CD4-positive, CD25-positive, alpha-beta regulatory T cell (primary cell): ENCODE measurements at regions not wholly inside any gene's neighbourhood (a gene's known extent, or its start where the extent isn't known, plus 50 kb on each side); places are given as distances from the start of the nearest gene placed in this dataset.
"Not testable (repeated sequence)": the region's sequence is repeated elsewhere in the genome, so short reads cannot be mapped to it uniquely, and the experiment has no call there.

Source experiments
- ATAC-seq, 2 donors: fragments of 150-1000 bp; cut with Tn5 transposase; one replicate each; pipeline ENCODE4 v1.10.0; 2021; ENCODE audit warnings: low read depth in 2 of 2, moderate number of reproducible peaks in 2 of 2, moderate library complexity in 1 of 2
- DNase-seq, 3 donors: peaks; one replicate each; pipeline versions ENCODE4 v3.0.0 to v3.0.0-alpha.2; 2012 to 2022; ENCODE audit warnings: mixed read lengths in 1 of 3
- H3K27ac ChIP-seq: one replicate; pipeline ENCODE4 v1.7.0; 2013; ENCODE audit warnings: mild to moderate bottlenecking, low read length; ENCODE audit not compliant: insufficient read depth, poor library complexity, severe bottlenecking
- H3K27me3 ChIP-seq: one replicate; pipeline ENCODE4 v1.7.0; 2013; ENCODE audit warnings: low read length; ENCODE audit not compliant: control insufficient read depth, insufficient read depth
- H3K36me3 ChIP-seq: one replicate; pipeline ENCODE4 v1.7.0; 2013; ENCODE audit warnings: mild to moderate bottlenecking, low read length, moderate library complexity; ENCODE audit not compliant: control insufficient read depth, insufficient read depth
- H3K4me1 ChIP-seq: 2 replicates; pipeline ENCODE4 v1.7.0; 2013; ENCODE audit warnings: mild to moderate bottlenecking, low read length; ENCODE audit not compliant: insufficient read depth, control insufficient read depth, poor library complexity, severe bottlenecking
- H3K4me3 ChIP-seq: one replicate; pipeline ENCODE4 v1.7.0; 2013; ENCODE audit warnings: low read depth, mild to moderate bottlenecking, low read length, moderate library complexity
- H3K9me3 ChIP-seq, 2 experiments: 1 replicate in 1 of 2; 2 replicates in 1 of 2; pipeline ENCODE4 v1.7.0; 2013; ENCODE audit warnings: low read length in 2 of 2, mild to moderate bottlenecking in 1 of 2, moderate library complexity in 1 of 2; ENCODE audit not compliant: control insufficient read depth in 2 of 2
- H3K27ac Mint-ChIP-seq, 3 donors: one replicate each; pipeline ENCODE4 v1.8.0; 2020 to 2022; ENCODE audit warnings: mild to moderate bottlenecking in 3 of 3, mixed read lengths in 3 of 3, moderate library complexity in 2 of 3
- H3K27me3 Mint-ChIP-seq: one replicate; pipeline ENCODE4 v1.8.0; 2022; ENCODE audit warnings: mild to moderate bottlenecking, mixed read lengths
- H3K36me3 Mint-ChIP-seq: one replicate; pipeline ENCODE4 v1.8.0; 2020; ENCODE audit warnings: mixed read lengths
- H3K4me1 Mint-ChIP-seq, 4 donors: one replicate each; pipeline ENCODE4 v1.8.0; 2020 to 2022; ENCODE audit warnings: mixed read lengths in 4 of 4, mild to moderate bottlenecking in 1 of 4
- H3K4me3 Mint-ChIP-seq, 4 donors: one replicate each; pipeline ENCODE4 v1.8.0; 2020 to 2022; ENCODE audit warnings: mild to moderate bottlenecking in 4 of 4, mixed read lengths in 4 of 4, moderate library complexity in 3 of 4
- H3K9me3 Mint-ChIP-seq, 7 donors: one replicate each; pipeline ENCODE4 v1.8.0; 2020 to 2022; ENCODE audit warnings: mixed read lengths in 7 of 7, mild to moderate bottlenecking in 3 of 7, moderate library complexity in 2 of 7

GRCh38 chr9:104345061-104345460 is 159.0 kb upstream of the OR13F1 start:
- no peaks in the 10 kb centered on the region for H3K27me3 ChIP-seq
- Mint-ChIP-seq H3K27me3 (no peaks in the 10 kb centered on the region), H3K9me3 (peaks cover 0 to 4% (median 0%) of the 10 kb centered on the region in 7 donors), H3K4me1 (no peaks in the 10 kb centered on the region), H3K27ac (no peak overlapping the region), H3K4me3 (no peak overlapping the region), H3K36me3 (no peaks in the 10 kb centered on the region)
- no peaks in the 10 kb centered on the region for H3K9me3 ChIP-seq
- ATAC-seq (no peak), DNase-seq (no peak)
- no peak overlapping the region for H3K4me3 ChIP-seq
- H3K36me3 ChIP-seq = no peaks in the 10 kb centered on the region
- H3K4me1 ChIP-seq = no peaks in the 10 kb centered on the region
- H3K27ac ChIP-seq = no peak overlapping the region

DNA sequence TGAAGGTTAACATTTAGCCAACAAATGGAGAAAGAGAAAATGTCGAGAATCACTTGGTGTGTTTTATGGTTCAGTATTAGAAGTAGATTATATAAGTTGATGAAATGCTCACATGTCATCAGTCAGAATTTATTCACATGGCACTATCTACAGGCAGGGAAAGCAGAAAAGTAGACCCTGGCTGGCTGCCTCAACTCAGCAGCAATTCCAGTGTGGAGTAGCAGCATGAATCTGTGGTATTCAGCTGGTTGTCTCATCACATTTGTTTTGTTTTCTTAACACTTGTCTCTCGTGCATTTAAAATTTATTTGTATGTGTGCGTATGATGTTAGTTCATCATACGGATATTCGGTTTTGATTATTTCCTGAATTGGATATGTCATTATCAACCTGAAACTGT is 153.5 kb upstream of the OR13F1 start:
- Histone ChIP-seq H3K36me3 (no peaks in the 10 kb centered on the region), H3K4me1 (no peaks in the 10 kb centered on the region), H3K4me3 (no peak overlapping the region), H3K27ac (no peak overlapping the region), H3K9me3 (no peaks in the 10 kb centered on the region), H3K27me3 (no peaks in the 10 kb centered on the region)
- no peak overlapping the region for H3K4me3 Mint-ChIP-seq
- H3K27me3 Mint-ChIP-seq = no peaks in the 10 kb centered on the region
- DNase-seq (no peak), ATAC-seq (no peak)
- no peaks in the 10 kb centered on the region for H3K36me3 Mint-ChIP-seq
- H3K4me1 Mint-ChIP-seq = no peaks in the 10 kb centered on the region
- H3K27ac Mint-ChIP-seq = no peak overlapping the region
- H3K9me3 Mint-ChIP-seq = peaks cover 0 to 3% (median 0%) of the 10 kb centered on the region in 7 donors

- H3K4me1 ChIP-seq = no peaks in the 10 kb centered on the region
- H3K9me3 ChIP-seq = no peaks in the 10 kb centered on the region
- ATAC-seq (no peak), DNase-seq (no peak)
- Mint-ChIP-seq H3K4me3 (no peak overlapping the region), H3K4me1 (no peaks in the 10 kb centered on the region), H3K27me3 (no peaks in the 10 kb centered on the region), H3K9me3 (peaks cover 0 to 3% (median 0%) of the 10 kb centered on the region in 7 donors), H3K27ac (no peak overlapping the region), H3K36me3 (no peaks in the 10 kb centered on the region)
- H3K27me3 ChIP-seq = no peaks in the 10 kb centered on the region
- H3K27ac ChIP-seq = no peak overlapping the region
- H3K36me3 ChIP-seq = no peaks in the 10 kb centered on the region
- H3K4me3 ChIP-seq = no peak overlapping the region
Measured at GRCh38 chr9:104351726-104352125, 152.3 kb upstream of the OR13F1 start.

DNA sequence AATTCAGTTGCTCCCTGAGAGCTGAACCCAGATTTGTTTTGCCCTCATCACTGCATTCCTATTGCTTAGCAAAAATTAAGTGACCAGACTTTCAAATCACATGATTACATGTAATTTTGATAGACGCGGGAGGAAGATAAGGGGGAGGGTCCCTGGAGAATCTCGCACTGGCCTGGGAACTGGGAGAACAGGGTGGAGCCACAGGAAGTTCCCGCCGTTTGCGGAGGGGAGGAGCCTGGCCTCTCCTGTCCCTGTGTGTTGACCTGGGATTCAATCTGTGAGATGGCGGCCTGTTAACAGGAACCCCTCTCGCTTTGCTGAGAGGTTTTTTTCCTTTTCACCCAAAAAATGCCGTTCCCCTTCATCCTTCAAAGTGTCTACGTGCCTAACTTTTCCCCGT is 142.9 kb upstream of the OR13F1 start:
- no peak overlapping the region for H3K4me3 Mint-ChIP-seq
- H3K4me1 Mint-ChIP-seq = no peaks in the 10 kb centered on the region
- no peaks in the 10 kb centered on the region for H3K27me3 ChIP-seq
- no peak overlapping the region for H3K27ac ChIP-seq
- no peaks in the 10 kb centered on the region for H3K9me3 ChIP-seq
- no peaks in the 10 kb centered on the region for H3K27me3 Mint-ChIP-seq
- no peaks in the 10 kb centered on the region for H3K36me3 ChIP-seq
- H3K4me3 ChIP-seq = no peak overlapping the region
- H3K4me1 ChIP-seq = no peaks in the 10 kb centered on the region
- H3K9me3 Mint-ChIP-seq = peaks cover 0 to 15% (median 3%) of the 10 kb centered on the region in 7 donors
- no peaks in the 10 kb centered on the region for H3K36me3 Mint-ChIP-seq
- ATAC-seq (no peak), DNase-seq (no peak)
- no peak overlapping the region for H3K27ac Mint-ChIP-seq

GRCh38 chr9:104362912-104363472 is 141.1 kb upstream of the OR13F1 start:
- Histone ChIP-seq H3K27me3 (no peaks in the 10 kb centered on the region), H3K36me3 (no peaks in the 10 kb centered on the region), H3K4me3 (no peak overlapping the region), H3K9me3 (no peaks in the 10 kb centered on the region), H3K4me1 (no peaks in the 10 kb centered on the region), H3K27ac (no peak overlapping the region)
- H3K36me3 Mint-ChIP-seq = no peaks in the 10 kb centered on the region
- no peak overlapping the region for H3K4me3 Mint-ChIP-seq
- peaks cover 0 to 15% (median 3%) of the 10 kb centered on the region in 7 donors for H3K9me3 Mint-ChIP-seq
- ATAC-seq = no peak
- H3K27ac Mint-ChIP-seq = no peak overlapping the region
- no peaks in the 10 kb centered on the region for H3K4me1 Mint-ChIP-seq
- DNase-seq = no peak
- H3K27me3 Mint-ChIP-seq = no peaks in the 10 kb centered on the region

GRCh38 chr9:104367507-104367906 is 136.6 kb upstream of the OR13F1 start:
- H3K36me3 Mint-ChIP-seq = no peaks in the 10 kb centered on the region
- H3K4me1 Mint-ChIP-seq = no peaks in the 10 kb centered on the region
- Histone ChIP-seq H3K27me3 (no peaks in the 10 kb centered on the region), H3K4me3 (no peak overlapping the region), H3K9me3 (no peaks in the 10 kb centered on the region), H3K4me1 (no peaks in the 10 kb centered on the region), H3K36me3 (no peaks in the 10 kb centered on the region), H3K27ac (no peak overlapping the region)
- H3K4me3 Mint-ChIP-seq = no peak overlapping the region
- no peak for ATAC-seq
- H3K9me3 Mint-ChIP-seq = peaks cover 0 to 11% (median 1%) of the 10 kb centered on the region in 7 donors
- DNase-seq = no peak
- no peaks in the 10 kb centered on the region for H3K27me3 Mint-ChIP-seq
- no peak overlapping the region for H3K27ac Mint-ChIP-seq

DNA sequence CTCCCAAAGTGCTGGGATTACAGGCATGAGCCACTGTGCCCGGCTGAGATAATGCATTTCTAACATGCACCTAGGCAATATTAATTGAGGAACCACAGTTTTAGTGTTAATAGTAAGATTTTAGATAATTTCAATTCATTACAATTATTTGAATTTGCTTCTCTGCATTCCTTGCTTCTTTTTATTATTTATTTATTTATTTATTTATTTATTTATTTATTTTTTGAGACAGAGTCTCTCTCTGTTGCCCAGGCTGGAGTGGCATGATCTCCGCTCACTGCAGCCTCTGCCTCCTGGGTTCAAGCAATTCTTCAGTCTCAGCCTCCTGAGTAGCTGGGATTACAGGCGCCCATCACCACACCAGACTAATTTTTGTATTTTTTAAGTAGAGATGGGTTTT is 135.7 kb upstream of the OR13F1 start:
- ATAC-seq = not testable (repeated sequence)

DNA sequence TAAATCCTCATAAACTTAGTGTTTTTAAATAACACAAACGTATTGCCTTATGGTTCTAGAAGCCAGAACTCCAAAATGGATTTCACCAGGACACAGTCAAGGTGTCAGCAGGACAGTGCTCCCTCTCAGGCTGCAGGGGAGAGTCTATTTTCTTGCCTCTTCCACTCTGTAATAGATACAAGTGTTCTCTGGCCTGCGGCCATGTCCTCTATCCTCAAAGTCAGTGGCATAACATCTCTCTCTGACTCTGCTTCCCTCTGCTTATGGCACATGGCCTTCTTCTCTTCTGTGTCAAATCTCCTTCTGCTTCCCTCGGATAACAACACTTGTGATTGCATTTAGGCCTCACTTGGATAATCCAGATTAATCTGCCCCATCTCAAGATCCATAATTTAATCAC is 129.4 kb upstream of the OR13F1 start:
- Mint-ChIP-seq H3K27ac (no peak overlapping the region), H3K36me3 (no peaks in the 10 kb centered on the region), H3K27me3 (no peaks in the 10 kb centered on the region), H3K9me3 (peaks cover 0 to 2% (median 0%) of the 10 kb centered on the region in 7 donors), H3K4me3 (no peak overlapping the region), H3K4me1 (no peaks in the 10 kb centered on the region)
- Histone ChIP-seq H3K27me3 (no peaks in the 10 kb centered on the region), H3K4me3 (no peak overlapping the region), H3K36me3 (no peaks in the 10 kb centered on the region), H3K9me3 (no peaks in the 10 kb centered on the region), H3K4me1 (no peaks in the 10 kb centered on the region), H3K27ac (no peak overlapping the region)
- DNase-seq = no peak
- no peak for ATAC-seq

More for the DNA sequence above, 135.7 kb upstream of the OR13F1 start:
- H3K27ac Mint-ChIP-seq, H3K36me3 ChIP-seq, H3K27ac ChIP-seq, H3K4me1 Mint-ChIP-seq, H3K4me1 ChIP-seq, H3K4me3 ChIP-seq, H3K27me3 Mint-ChIP-seq, H3K36me3 Mint-ChIP-seq, H3K4me3 Mint-ChIP-seq, H3K27me3 ChIP-seq, H3K9me3 ChIP-seq, DNase-seq: not testable (repeated sequence)
- H3K9me3 Mint-ChIP-seq = peaks cover 0 to 11% (median 1%) of the 10 kb centered on the region in 7 donors
